CD4-positive, alpha-beta T cell treated with Interleukin-10 for 1 hour (primary cell): ENCODE measurements at regions not wholly inside any gene's neighbourhood (a gene's known extent, or its start where the extent isn't known, plus 50 kb on each side); places are given as distances from the start of the nearest gene placed in this dataset.

Source experiments
- DNase-seq: peaks from one replicate; pipeline ENCODE4 v3.0.0-alpha.2; 2020

GRCh38 chr1:239686386-239686785, 300.0 kb downstream of the CHRM3 start:
- no peak for DNase-seq

DNA sequence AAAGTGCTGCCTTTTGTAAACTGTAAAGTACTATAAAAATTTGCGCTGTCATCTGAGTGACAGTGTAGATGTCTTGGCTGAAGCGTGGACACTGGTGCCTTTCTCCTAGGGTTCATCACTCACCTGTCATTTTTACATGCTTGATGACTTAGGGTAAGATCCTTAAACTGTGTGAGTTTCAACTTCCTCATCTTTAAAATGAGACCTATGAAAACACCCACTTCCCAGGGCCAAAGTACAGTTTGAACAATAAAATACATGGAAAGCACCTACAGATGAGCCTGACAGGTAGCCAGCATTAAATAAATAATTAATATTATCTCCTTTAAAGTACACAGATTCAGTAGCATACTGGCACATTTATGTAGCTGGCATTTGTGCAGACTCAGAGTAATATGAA, 309.9 kb downstream of the CHRM3 start:
- DNase-seq = no peak

- DNase-seq = no peak
Measured at GRCh38 chr1:239700667-239701066, 314.3 kb downstream of the CHRM3 start.

- no peak for DNase-seq
Measured at GRCh38 chr1:239703075-239703474, 316.7 kb downstream of the CHRM3 start.

DNA sequence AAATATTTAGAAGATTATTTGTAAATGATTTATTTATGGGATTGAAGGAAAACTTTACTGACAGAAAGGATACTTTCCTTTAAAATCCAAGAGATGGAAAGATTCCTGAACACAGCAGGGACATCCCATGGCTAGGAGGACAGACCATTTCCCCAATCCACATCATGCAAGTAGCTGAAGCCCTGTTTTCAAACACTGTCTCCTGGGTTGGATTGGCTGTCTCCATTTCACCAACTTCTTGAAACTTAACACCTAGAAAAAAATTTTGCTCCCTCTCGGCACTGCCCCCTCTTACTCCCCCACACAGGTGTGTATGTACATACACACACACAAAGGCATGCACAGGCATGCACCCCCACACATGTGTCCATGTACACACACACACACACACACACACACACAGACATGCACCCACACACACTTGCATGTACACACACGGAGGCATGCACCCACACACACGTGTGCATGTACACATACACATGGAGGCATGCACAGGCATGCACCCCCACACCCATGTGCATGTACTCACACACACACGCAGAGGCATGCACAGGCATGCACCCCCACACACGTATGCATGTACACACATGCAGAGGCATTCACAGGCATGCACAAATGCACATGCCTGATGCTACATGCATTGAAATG, 320.0 kb downstream of the CHRM3 start:
- no peak for DNase-seq

DNA sequence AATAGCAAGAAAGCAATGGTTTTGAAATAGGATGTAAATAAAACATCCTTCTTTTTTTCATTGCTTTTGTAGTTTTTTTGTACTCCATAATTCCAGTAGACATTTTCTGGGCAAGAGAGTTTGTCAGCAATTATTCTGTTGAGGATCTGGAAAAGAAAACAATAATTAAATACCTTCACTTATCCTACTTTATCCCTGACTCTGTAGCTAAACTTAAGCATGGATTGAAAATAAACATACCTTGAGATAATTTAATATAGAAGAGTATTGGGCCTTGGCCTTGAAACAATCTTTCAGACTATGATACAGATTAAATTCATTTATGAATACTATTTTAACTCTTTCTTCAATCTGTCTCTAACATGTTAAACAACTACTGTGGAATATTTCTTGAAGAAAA, 321.2 kb downstream of the CHRM3 start:
- DNase-seq = no peak

DNA sequence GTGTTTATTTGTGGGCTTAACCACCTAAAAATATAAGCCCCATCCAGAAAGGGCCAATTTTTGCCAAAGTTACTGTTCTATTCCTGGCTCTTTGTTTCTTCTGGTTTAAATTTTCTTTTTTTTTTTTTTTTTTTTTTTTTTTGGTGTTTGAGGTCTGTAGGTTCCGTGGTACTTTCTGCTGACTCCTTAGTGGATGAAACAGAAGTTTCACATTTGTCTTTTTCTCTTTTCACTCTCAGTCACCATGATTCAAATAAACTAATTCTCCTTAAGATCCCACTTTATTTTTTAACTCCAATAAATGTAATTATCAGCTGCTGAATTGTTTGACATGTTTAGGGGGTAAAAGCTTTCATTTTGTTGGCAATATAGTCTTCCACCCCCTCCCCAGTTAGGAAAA, 322.3 kb downstream of the CHRM3 start:
- DNase-seq = no peak

DNA sequence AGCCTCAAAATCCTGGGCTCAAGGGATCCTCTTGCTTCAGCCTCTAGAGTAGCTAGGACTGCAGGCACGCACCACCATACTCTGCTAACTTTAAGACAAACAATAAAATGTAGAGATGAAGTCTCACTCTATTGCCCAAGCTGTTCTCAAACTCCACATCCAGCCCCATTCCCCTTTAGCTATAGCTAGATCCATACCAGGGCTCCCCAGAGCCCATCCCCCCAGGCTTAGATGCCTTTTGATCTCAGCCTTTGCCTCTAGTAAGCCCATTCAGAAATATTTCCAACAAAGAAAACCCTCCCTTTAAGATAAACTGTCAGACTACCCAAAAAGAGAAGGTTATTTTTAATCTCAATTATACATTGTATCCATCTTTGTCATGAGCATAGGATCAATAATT, 325.4 kb downstream of the CHRM3 start:
- no peak for DNase-seq

- DNase-seq = peak; percentile 29
Measured at GRCh38 chr1:239717097-239717917, 330.9 kb downstream of the CHRM3 start.

DNA sequence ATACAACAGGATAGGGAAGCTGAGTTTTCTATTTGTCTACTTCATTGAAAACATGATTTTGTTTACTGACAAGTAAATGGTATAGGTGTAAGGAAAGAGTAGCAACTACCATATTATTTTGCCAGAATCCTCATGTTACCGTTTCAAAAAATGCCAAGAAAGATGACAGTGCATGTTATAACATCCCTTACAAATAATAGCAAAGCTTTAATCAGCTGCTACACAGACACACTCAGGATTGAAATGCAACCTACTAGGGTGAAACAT, 331.5 kb downstream of the CHRM3 start:
- no peak for DNase-seq

DNA sequence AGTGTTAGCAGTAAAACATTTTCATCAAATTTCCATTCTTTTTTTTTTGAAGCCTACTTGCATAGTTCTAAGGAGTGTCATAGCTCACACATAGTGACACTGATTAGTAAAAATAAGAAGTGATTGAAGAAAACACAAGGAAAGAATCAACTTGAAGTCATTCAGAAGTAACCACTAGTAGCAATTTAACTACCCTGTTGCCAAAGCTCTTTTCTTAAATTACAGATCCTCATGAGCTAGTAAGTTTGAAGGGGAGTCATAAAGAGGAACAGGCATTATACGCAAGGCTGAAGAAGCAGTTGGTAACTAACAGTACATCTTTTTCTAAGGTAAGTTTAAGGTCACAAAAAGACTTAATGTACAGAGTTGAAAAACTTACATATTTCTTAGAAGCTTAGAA, 332.2 kb downstream of the CHRM3 start:
- DNase-seq = no peak

- peak; percentile 47 for DNase-seq
Measured at GRCh38 chr1:239718997-239719628, 332.7 kb downstream of the CHRM3 start.

- DNase-seq = peak; percentile 69
Measured at GRCh38 chr1:239719642-239720258, 333.4 kb downstream of the CHRM3 start.

DNA sequence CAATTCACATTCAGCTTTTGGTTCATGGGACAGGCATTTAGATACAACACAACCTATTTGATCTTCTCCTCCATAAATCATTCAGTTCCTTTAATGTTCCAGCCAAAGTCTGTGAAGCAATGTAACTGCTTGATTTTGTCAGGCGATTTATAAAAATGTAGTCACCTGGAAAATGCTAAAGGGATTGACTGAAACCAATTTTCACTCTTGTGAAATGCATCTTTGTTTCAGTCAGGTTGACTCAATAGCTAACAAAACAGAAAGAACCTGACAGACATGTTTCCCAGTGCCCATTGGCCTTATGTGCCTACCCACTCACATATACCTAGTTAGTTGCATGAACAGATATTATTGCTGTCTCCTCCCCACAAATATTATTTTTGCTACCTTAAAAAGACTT, 335.7 kb downstream of the CHRM3 start:
- DNase-seq = no peak

DNA sequence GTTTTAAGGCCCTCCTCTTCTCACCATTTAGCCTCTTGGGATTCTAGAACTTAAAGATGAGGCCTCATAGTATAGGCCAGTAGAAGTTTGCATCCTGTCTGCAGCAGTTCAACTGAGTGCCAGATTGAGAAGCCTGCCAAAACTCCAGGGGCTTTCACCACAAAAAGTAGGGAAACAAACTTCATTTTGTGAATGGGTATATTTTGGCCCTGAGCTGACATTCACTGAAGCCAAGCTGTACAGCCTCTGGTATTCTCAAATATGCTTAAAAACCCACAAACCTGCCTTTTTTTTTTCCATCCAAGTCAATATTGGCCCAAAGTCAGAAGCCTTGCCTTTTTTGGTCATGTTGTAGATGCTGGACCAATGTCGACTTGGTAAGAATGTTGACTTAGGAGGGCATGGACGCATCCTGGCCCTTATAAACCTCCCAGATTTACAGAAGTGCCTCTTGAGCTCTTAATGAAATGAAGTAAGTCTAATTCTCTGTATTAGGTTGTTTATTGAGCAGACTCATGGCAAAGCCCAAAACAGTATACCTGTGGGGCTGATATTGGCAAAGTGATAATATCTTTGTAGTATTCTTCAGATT, 337.5 kb downstream of the CHRM3 start:
- DNase-seq = no peak

GRCh38 chr1:239725371-239725770, 339.0 kb downstream of the CHRM3 start:
- DNase-seq = no peak

GRCh38 chr1:239725933-239726332, 339.6 kb downstream of the CHRM3 start:
- DNase-seq = no peak

DNA sequence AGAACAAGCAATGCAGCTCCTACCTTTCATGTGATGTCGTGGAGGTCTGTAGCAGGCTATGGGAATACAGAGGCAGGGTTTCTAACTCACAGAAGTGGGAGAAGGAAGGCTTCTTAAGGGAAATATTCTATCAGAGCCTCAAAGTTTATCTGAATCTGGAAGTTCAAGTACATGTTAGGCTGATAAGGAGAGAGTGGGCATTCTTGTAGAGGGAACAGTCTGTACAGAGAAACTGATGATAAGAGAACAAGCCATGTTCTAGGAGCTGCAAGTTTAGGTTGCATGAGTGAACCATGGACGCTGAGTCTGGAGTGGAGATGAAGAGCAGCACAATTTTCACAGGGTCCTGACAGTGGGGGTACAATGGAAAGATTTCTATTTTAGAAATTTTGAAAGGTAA, 344.0 kb downstream of the CHRM3 start:
- DNase-seq = no peak

DNA sequence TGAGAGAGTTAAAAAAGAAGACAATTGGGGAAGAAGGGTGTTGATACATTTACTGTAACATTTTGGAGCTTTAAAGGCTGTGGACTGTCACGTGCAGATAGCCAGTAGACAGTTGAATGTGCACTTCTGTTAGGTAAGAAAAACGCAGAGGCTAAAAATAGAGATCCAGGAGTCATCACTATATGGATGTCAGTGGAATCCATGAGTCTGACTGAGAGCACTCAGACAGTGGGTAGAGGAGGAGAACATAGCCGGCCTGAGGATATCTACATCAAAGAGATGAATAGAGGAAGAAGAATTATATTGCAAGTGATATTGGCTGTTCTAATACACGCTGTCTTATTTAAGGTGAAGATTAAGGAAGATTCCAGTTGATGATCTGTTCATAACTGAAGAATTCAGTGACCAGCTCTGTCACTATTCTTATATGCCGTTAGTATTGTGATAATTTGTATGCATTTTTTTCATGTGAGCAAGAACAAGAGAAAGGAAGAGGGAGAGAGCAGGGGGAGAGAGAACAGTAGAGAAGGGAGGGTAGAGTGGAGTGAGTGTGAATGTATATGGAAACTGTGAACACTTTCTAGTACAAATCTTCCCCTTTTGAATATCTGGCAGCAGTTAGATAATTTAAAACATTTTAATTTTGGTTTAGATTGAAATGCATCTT, 344.8 kb downstream of the CHRM3 start:
- DNase-seq = no peak

- no peak for DNase-seq
Measured at GRCh38 chr1:239732770-239733169, 346.4 kb downstream of the CHRM3 start.

DNA sequence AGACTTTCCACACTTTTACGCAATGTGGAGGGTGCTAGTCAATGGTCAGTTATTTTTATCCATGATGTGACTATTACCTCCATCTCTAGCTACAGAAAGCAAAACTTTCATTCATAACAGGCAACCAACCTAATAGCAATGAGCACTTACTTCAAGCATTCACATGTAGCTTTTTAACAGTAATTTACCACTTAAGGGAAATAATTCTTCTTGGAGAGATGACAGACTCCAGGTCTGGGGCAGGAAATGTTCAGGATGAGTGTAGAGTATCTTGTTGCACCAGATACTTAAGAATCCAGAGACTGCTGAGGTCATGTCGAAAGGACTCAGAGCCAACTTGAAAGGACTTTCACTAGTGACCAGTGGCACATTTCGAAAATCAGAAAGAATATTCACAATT, 347.6 kb downstream of the CHRM3 start:
- no peak for DNase-seq

GRCh38 chr1:239735111-239735510, 348.7 kb downstream of the CHRM3 start:
- no peak for DNase-seq

DNA sequence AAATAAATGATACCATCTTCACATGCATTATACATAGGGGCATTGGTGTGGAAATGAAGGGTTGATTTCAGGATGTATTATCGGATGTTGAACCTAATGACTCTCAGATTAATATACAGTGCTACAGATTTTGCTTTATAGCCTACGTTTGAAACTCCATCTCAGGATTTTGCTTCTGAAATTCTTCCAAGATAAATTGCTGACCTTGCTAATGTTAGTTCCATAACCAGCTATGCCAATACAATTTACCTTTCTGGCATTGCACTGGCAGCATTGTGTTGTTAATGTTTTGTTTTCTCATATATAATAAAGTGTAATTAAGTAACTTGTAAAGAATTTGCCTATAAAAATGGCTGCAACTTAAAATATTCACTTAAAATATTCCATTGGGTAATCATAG, 350.1 kb downstream of the CHRM3 start:
- DNase-seq = no peak
